Sigmoid colon (tissue), 4 donors: ENCODE measurements at regions not wholly inside any gene's neighbourhood (a gene's known extent, or its start where the extent isn't known, plus 50 kb on each side); places are given as distances from the start of the nearest gene placed in this dataset.

Experiments used
- EP300 ChIP-seq, 4 donors: sonication (generic); formaldehyde crosslinking; IDR thresholded peaks; one replicate each; pipeline ENCODE4 v1.6.1; 2017; ENCODE audit warnings: antibody characterized with exemption in 4 of 4
- POLR2A ChIP-seq, 2 donors: fragments of 450-650 bp; IDR thresholded peaks; one replicate each; pipeline ENCODE4 v1.6.1; 2016; ENCODE audit warnings: antibody characterized with exemption in 2 of 2, mild to moderate bottlenecking in 2 of 2, moderate library complexity in 2 of 2
- POLR2AphosphoS5 ChIP-seq, 4 donors: sonication (generic); formaldehyde crosslinking; IDR thresholded peaks; one replicate each; pipeline ENCODE4 v1.6.1; 2017; ENCODE audit warnings: antibody characterized with exemption in 4 of 4
- TF ChIP-seq, protein P1 (sequence below), 4 experiments: fragments of 450-650 bp in 3 of 4; fragments of 200-600 bp in 1 of 4; IDR thresholded peaks; one replicate each; pipeline ENCODE4 v1.5.1; 2016 to 2019; ENCODE audit warnings: antibody characterized with exemption in 4 of 4, mild to moderate bottlenecking in 3 of 4, moderate library complexity in 2 of 4

- TF ChIP-seq, protein P1, sequence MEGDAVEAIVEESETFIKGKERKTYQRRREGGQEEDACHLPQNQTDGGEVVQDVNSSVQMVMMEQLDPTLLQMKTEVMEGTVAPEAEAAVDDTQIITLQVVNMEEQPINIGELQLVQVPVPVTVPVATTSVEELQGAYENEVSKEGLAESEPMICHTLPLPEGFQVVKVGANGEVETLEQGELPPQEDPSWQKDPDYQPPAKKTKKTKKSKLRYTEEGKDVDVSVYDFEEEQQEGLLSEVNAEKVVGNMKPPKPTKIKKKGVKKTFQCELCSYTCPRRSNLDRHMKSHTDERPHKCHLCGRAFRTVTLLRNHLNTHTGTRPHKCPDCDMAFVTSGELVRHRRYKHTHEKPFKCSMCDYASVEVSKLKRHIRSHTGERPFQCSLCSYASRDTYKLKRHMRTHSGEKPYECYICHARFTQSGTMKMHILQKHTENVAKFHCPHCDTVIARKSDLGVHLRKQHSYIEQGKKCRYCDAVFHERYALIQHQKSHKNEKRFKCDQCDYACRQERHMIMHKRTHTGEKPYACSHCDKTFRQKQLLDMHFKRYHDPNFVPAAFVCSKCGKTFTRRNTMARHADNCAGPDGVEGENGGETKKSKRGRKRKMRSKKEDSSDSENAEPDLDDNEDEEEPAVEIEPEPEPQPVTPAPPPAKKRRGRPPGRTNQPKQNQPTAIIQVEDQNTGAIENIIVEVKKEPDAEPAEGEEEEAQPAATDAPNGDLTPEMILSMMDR (IDR thresholded peaks at IDR 0.05) = no peak
- no peak for TF ChIP-seq EP300 (IDR thresholded peaks at IDR 0.05)
- TF ChIP-seq POLR2AphosphoS5 (IDR thresholded peaks at IDR 0.05) = no peak
- TF ChIP-seq POLR2A (IDR thresholded peaks at IDR 0.05) = no peak
These were observed 228.1 kb downstream of the TMEM200A start for GRCh38 chr6:130593948-130594347.
